Mesenchymal stem cell (in vitro differentiated cells and primary cell): ENCODE measurements at regions not wholly inside any gene's neighbourhood (a gene's known extent, or its start where the extent isn't known, plus 50 kb on each side); places are given as distances from the start of the nearest gene placed in this dataset.

ENCODE experiments used
- DNase-seq: peaks from one replicate; pipeline ENCODE4 v3.0.0-alpha.2; 2013
- H2AFZ ChIP-seq: one replicate; pipeline ENCODE4 v1.6.1; 2013; ENCODE audit warnings: low read depth, mild to moderate bottlenecking, control low read depth, inconsistent platforms, low read length, moderate library complexity
- H2AK5ac ChIP-seq: 2 replicates; pipeline ENCODE4 v1.6.1; 2013; ENCODE audit warnings: low read length, moderate library complexity, mild to moderate bottlenecking, inconsistent platforms; ENCODE audit not compliant: severe bottlenecking
- H2BK120ac ChIP-seq: one replicate; pipeline ENCODE4 v1.6.1; 2013; ENCODE audit warnings: low read depth, mild to moderate bottlenecking, inconsistent platforms, low read length, moderate library complexity
- H2BK12ac ChIP-seq, 2 experiments: one replicate each; pipeline ENCODE4 v1.6.1; 2013; ENCODE audit warnings: inconsistent platforms in 2 of 2, low read length in 2 of 2, mild to moderate bottlenecking in 2 of 2, moderate library complexity in 2 of 2, control low read depth in 1 of 2
- H2BK15ac ChIP-seq: one replicate; pipeline ENCODE4 v1.6.1; 2013; ENCODE audit warnings: mild to moderate bottlenecking, low read depth, inconsistent platforms; ENCODE audit not compliant: poor library complexity, severe bottlenecking
- H2BK5ac ChIP-seq: 2 replicates; pipeline ENCODE4 v1.6.1; 2013; ENCODE audit warnings: low read depth, mild to moderate bottlenecking, low read length, control low read depth, inconsistent platforms; ENCODE audit not compliant: poor library complexity, severe bottlenecking
- H3K14ac ChIP-seq, 2 experiments: one replicate each; pipeline ENCODE4 v1.6.1; 2013; ENCODE audit warnings: inconsistent platforms in 2 of 2, low read length in 2 of 2, control low read depth in 1 of 2, mild to moderate bottlenecking in 1 of 2, moderate library complexity in 1 of 2
- H3K18ac ChIP-seq, 2 experiments: one replicate each; pipeline ENCODE4 v1.6.1; 2013; ENCODE audit warnings: inconsistent platforms in 2 of 2, low read length in 2 of 2, control low read depth in 1 of 2, low read depth in 1 of 2, mild to moderate bottlenecking in 1 of 2
- H3K23ac ChIP-seq, 2 experiments: one replicate each; pipeline ENCODE4 v1.6.1; 2013; ENCODE audit warnings: inconsistent platforms in 2 of 2, low read length in 2 of 2, mild to moderate bottlenecking in 2 of 2, moderate library complexity in 2 of 2, control low read depth in 1 of 2
- H3K27ac ChIP-seq: 2 replicates; pipeline ENCODE4 v1.5.1; 2013; ENCODE audit warnings: mild to moderate bottlenecking, moderate library complexity, low read length, control low read depth, inconsistent platforms; ENCODE audit not compliant: poor library complexity, severe bottlenecking
- H3K27me3 ChIP-seq, 2 experiments: 2 replicates each; pipeline versions ENCODE4 v1.6.1 to v1.7.0; 2013; ENCODE audit warnings: low read length in 2 of 2, mild to moderate bottlenecking in 2 of 2, moderate library complexity in 2 of 2, control low read depth in 1 of 2, inconsistent platforms in 1 of 2; ENCODE audit not compliant: control insufficient read depth in 1 of 2, insufficient read depth in 1 of 2
- H3K36me3 ChIP-seq, 2 experiments: 2 replicates each; pipeline versions ENCODE4 v1.6.1 to v1.7.0; 2013; ENCODE audit warnings: low read length in 2 of 2, control low read depth in 1 of 2, inconsistent platforms in 1 of 2, low read depth in 1 of 2, mild to moderate bottlenecking in 1 of 2; ENCODE audit not compliant: insufficient read depth in 2 of 2, control insufficient read depth in 1 of 2
- H3K4ac ChIP-seq, 2 experiments: one replicate each; pipeline ENCODE4 v1.6.1; 2013; ENCODE audit warnings: inconsistent platforms in 2 of 2, low read length in 2 of 2, mild to moderate bottlenecking in 2 of 2, moderate library complexity in 2 of 2, control low read depth in 1 of 2, low read depth in 1 of 2
- H3K4me1 ChIP-seq: 2 replicates; pipeline ENCODE4 v1.6.1; 2013; ENCODE audit warnings: low read depth, low read length, control low read depth; ENCODE audit not compliant: control insufficient read depth, insufficient read depth
- H3K4me2 ChIP-seq: 2 replicates; pipeline ENCODE4 v1.6.1; 2013; ENCODE audit warnings: low read length, mild to moderate bottlenecking, inconsistent platforms; ENCODE audit not compliant: poor library complexity, severe bottlenecking
- H3K4me3 ChIP-seq, 2 experiments: 2 replicates each; pipeline versions ENCODE4 v1.5.1 to v1.7.0; 2013; ENCODE audit warnings: low read length in 2 of 2, mild to moderate bottlenecking in 2 of 2, control low read depth in 1 of 2, low read depth in 1 of 2; ENCODE audit not compliant: insufficient read depth in 1 of 2
- H3K79me1 ChIP-seq: replicated peaks from 2 replicates; pipeline ENCODE4 v1.6.1; 2013; ENCODE audit warnings: mild to moderate bottlenecking, control low read depth, low read length, inconsistent platforms; ENCODE audit not compliant: poor library complexity, severe bottlenecking
- H3K9ac ChIP-seq: 2 replicates; pipeline ENCODE4 v1.7.0; 2013; ENCODE audit warnings: mild to moderate bottlenecking, low read length, moderate library complexity
- H3K9me3 ChIP-seq: 2 replicates; pipeline ENCODE4 v1.7.0; 2013; ENCODE audit warnings: mild to moderate bottlenecking, low read length; ENCODE audit not compliant: control insufficient read depth
- H4K8ac ChIP-seq: one replicate; pipeline ENCODE4 v1.6.1; 2013; ENCODE audit warnings: inconsistent platforms, mild to moderate bottlenecking, low read length, moderate library complexity
- H4K91ac ChIP-seq: one replicate; pipeline ENCODE4 v1.6.1; 2013; ENCODE audit warnings: mild to moderate bottlenecking, low read length, inconsistent platforms
- WGBS: methylation state at CpG from one replicate; pipeline ENCODE4 v1.1.7; 2013; ENCODE audit warnings: mixed read lengths; 5-methylcytosine and 5-hydroxymethylcytosine counted together

DNA sequence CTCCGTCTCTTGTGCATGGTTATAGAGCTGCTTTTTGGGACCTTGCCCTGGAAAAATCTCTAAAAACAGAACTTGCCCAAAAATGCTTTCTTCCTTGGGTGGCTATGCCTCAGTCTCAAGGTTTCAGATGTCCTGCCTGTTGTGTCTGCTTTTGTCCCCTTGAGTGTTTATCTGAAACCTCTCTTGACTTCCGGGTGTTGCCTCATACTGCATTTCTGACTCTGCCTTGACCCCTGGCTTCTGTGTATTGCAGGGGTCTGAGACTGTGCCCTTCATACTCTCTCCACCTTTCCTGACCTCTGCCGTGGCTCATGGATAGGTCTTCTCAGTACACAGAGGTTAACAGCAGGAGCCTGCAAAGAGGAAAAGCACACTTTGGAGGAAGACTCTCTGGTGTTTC is 124.8 kb upstream of the NTF3 start:
- Histone ChIP-seq H3K23ac (no peak overlapping the region), H3K4ac (no peak overlapping the region), H4K91ac (no peak overlapping the region), H2BK120ac (no peak overlapping the region), H3K27ac (no peak overlapping the region), H3K36me3 (no peaks in the 10 kb centered on the region), H2BK5ac (no peak overlapping the region), H3K4me3 (no peak overlapping the region), H3K27me3 (no peaks in the 10 kb centered on the region), H2AFZ (no peak overlapping the region), H3K4me2 (no peak overlapping the region), H3K18ac (no peak overlapping the region), H4K8ac (no peak overlapping the region), H3K79me1 (no peaks in the 10 kb centered on the region), H3K14ac (no peak overlapping the region), H3K9me3 (no peaks in the 10 kb centered on the region), H2BK15ac (no peak overlapping the region), H2BK12ac (no peak overlapping the region), H2AK5ac (no peak overlapping the region), H3K9ac (no peak overlapping the region), H3K4me1 (no peaks in the 10 kb centered on the region)
- no peak for DNase-seq
- 57% methylated on average over 3 of the region's 3 CpGs for WGBS

DNA sequence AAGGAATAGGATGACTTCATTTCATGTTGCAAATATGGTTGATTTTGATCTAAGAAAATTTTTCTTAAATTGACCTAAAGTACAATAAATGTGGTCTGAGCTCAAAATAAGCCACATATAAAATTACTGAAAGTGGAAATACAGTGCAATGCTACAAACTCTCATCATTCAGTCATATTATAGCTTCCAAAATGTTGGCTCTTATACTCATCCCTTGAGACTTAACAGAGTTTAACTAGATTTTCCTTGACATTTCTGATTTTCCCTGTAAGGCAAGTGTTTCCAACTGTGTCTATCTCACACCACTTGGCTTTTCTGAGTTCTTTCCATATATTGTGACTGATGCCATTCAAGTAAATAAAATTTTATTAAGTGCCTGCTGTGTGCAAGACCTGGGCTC is 123.7 kb upstream of the NTF3 start:
- Histone ChIP-seq H3K14ac (no peak overlapping the region), H3K27me3 (no peaks in the 10 kb centered on the region), H2AFZ (no peak overlapping the region), H3K4me3 (no peak overlapping the region), H3K4me2 (no peak overlapping the region), H2AK5ac (no peak overlapping the region), H3K9ac (no peak overlapping the region), H2BK12ac (no peak overlapping the region), H2BK120ac (no peak overlapping the region), H3K79me1 (no peaks in the 10 kb centered on the region), H4K91ac (no peak overlapping the region), H4K8ac (no peak overlapping the region), H3K4me1 (no peaks in the 10 kb centered on the region), H2BK15ac (no peak overlapping the region), H3K23ac (no peak overlapping the region), H3K9me3 (no peaks in the 10 kb centered on the region), H3K36me3 (no peaks in the 10 kb centered on the region), H3K27ac (no peak overlapping the region), H3K4ac (no peak overlapping the region), H3K18ac (no peak overlapping the region), H2BK5ac (no peak overlapping the region)
- DNase-seq = no peak

DNA sequence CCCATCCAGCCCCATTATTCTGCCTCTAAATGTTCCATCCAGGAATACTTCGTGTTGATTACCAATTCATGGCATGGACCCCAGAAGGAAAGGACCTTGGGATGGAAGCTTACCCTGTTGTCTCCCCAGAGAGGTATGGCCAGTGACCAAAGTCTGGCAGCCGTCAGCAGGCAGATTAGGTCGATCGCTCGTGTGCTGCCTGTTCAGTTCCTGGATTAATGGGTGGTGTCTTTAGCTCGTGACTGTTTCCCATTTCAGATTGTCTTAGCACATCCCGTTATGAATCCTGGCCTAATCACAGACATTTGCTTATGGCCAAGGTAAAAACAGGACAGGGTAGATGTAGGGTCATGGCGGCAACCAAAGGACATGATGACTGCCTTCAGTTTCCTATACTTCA is 122.9 kb upstream of the NTF3 start:
- Histone ChIP-seq H3K27me3 (no peaks in the 10 kb centered on the region), H2AFZ (no peak overlapping the region), H2BK120ac (no peak overlapping the region), H2AK5ac (no peak overlapping the region), H3K9me3 (no peaks in the 10 kb centered on the region), H4K8ac (no peak overlapping the region), H2BK12ac (no peak overlapping the region), H3K4me2 (no peak overlapping the region), H3K27ac (no peak overlapping the region), H2BK15ac (no peak overlapping the region), H3K23ac (no peak overlapping the region), H3K18ac (no peak overlapping the region), H3K36me3 (no peaks in the 10 kb centered on the region), H3K4ac (no peak overlapping the region), H4K91ac (no peak overlapping the region), H3K14ac (no peak overlapping the region), H3K9ac (no peak overlapping the region), H2BK5ac (no peak overlapping the region), H3K4me1 (no peaks in the 10 kb centered on the region), H3K4me3 (no peak overlapping the region), H3K79me1 (no peaks in the 10 kb centered on the region)
- WGBS = 75% methylated on average over 7 of the region's 8 CpGs
- DNase-seq = no peak

DNA sequence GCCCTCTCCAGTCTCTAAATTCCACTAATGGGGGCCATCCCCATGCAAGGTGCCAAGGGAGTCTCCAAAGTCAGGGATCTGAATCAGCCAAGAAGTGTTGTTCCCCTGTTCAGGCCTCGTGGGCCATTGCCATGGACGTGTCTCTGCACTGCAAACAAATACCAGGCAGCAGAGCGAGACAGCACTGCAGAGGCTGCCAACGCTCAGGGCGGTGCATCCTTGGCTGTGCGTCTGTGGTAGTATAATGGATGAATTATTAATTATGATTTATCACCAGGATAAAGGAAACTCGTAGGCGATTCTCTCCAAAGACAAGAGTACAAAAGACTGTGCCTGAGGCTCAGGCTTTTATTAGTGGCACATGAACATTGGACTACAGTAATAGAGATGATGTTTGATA is 122.3 kb upstream of the NTF3 start:
- Histone ChIP-seq H3K23ac (no peak overlapping the region), H2BK12ac (no peak overlapping the region), H3K27me3 (no peaks in the 10 kb centered on the region), H4K8ac (no peak overlapping the region), H2BK15ac (no peak overlapping the region), H3K18ac (no peak overlapping the region), H3K36me3 (no peaks in the 10 kb centered on the region), H4K91ac (no peak overlapping the region), H3K9ac (no peak overlapping the region), H3K79me1 (no peaks in the 10 kb centered on the region), H2BK5ac (no peak overlapping the region), H2BK120ac (no peak overlapping the region), H3K4me2 (no peak overlapping the region), H2AK5ac (no peak overlapping the region), H3K4ac (no peak overlapping the region), H3K9me3 (peaks cover 4% of the 10 kb centered on the region), H3K27ac (no peak overlapping the region), H3K4me1 (no peaks in the 10 kb centered on the region), H2AFZ (no peak overlapping the region), H3K14ac (no peak overlapping the region), H3K4me3 (no peak overlapping the region)
- 81% methylated on average over 8 of the region's 8 CpGs for WGBS
- no peak for DNase-seq
